Sciatic nerve (tissue), 2 donors: ENCODE measurements at regions not wholly inside any gene's neighbourhood (a gene's known extent, or its start where the extent isn't known, plus 50 kb on each side); places are given as distances from the start of the nearest gene placed in this dataset.
A peak's percentile ranks its signal among the peaks of the same experiment; 100 is the strongest.

ENCODE experiments used
- ATAC-seq: fragments of 200-7000 bp; cut with Tn5 transposase; one replicate; pipeline ENCODE4 v1.9.1; 2020; ENCODE audit warnings: mild to moderate bottlenecking, moderate library complexity
- DNase-seq: peaks from one replicate; pipeline ENCODE4 v3.0.0-alpha.2; 2020; ENCODE audit warnings: low spot score
- intact Hi-C: fragments of 100-400 bp; cut with DNase I; formaldehyde crosslinking; loops from one replicate; pipeline ENCODE4 v1.14.2; 2022
- donor health status: DM: no; HTN: no; CAD: no.
- donor health status: DM: no; HTN: no; CAD: no.

- intact Hi-C loops: no loop called here
- no peak for ATAC-seq
Observed at GRCh38 chr3:147733217-147733616, 324.1 kb downstream of the ZIC1 start.

GRCh38 chr3:147735616-147736015, 326.5 kb downstream of the ZIC1 start:
- no peak for ATAC-seq
- intact Hi-C loops: no loop called here
- no peak for DNase-seq

More at GRCh38 chr3:147733217-147733616, 324.1 kb downstream of the ZIC1 start:
- no peak for DNase-seq

GRCh38 chr3:147736226-147736625, 327.1 kb downstream of the ZIC1 start:
- ATAC-seq (no peak), DNase-seq (no peak)
- intact Hi-C loops: no loop called here

GRCh38 chr3:147737376-147737775, 328.2 kb downstream of the ZIC1 start:
- intact Hi-C loops: no loop called here
- ATAC-seq (no peak), DNase-seq (no peak)

- intact Hi-C loops: no loop called here
- DNase-seq: no peak
- no peak for ATAC-seq
Observed at GRCh38 chr3:147740928-147741327, 331.8 kb downstream of the ZIC1 start.

GRCh38 chr3:147744967-147745366, 335.8 kb downstream of the ZIC1 start:
- ATAC-seq (no peak), DNase-seq (no peak)
- intact Hi-C loops: no loop called here

- ATAC-seq (no peak), DNase-seq (no peak)
- intact Hi-C loops: no loop called here
Observed at GRCh38 chr3:147755310-147755709, 346.1 kb downstream of the ZIC1 start.

GRCh38 chr3:147756476-147756875, 347.3 kb downstream of the ZIC1 start:
- no peak for ATAC-seq
- intact Hi-C loops: no loop called here
- no peak for DNase-seq

- DNase-seq: no peak
- intact Hi-C loops: no loop called here
- ATAC-seq: no peak
Observed at GRCh38 chr3:147757866-147758265, 348.7 kb downstream of the ZIC1 start.

GRCh38 chr3:147758771-147759170, 349.6 kb downstream of the ZIC1 start:
- ATAC-seq: peak; percentile 91
- DNase-seq: no peak

GRCh38 chr3:147760085-147760484, 350.9 kb downstream of the ZIC1 start:
- intact Hi-C loops: no loop called here
- peak; percentile 87 for ATAC-seq
- no peak for DNase-seq

More at GRCh38 chr3:147758771-147759170, 349.6 kb downstream of the ZIC1 start:
- intact Hi-C loops: no loop called here

GRCh38 chr3:147760941-147761340, 351.8 kb downstream of the ZIC1 start:
- peak; percentile 64 for ATAC-seq
- intact Hi-C loops: no loop called here
- DNase-seq: no peak

- no peak for DNase-seq
- intact Hi-C loops: no loop called here
- no peak for ATAC-seq
Observed at GRCh38 chr3:147773116-147773630, 364.0 kb downstream of the ZIC1 start.

GRCh38 chr3:147775411-147775810, 366.2 kb downstream of the ZIC1 start:
- intact Hi-C loops: no loop called here
- no peak for DNase-seq
- ATAC-seq: no peak

- DNase-seq: no peak
- ATAC-seq: no peak
- intact Hi-C loops: no loop called here
Observed at GRCh38 chr3:147775816-147776530, 366.8 kb downstream of the ZIC1 start.

- DNase-seq (no peak), ATAC-seq (no peak)
- intact Hi-C loops: no loop called here
Observed at GRCh38 chr3:147793841-147794240, 384.7 kb downstream of the ZIC1 start.

GRCh38 chr3:147794596-147794995, 385.4 kb downstream of the ZIC1 start:
- DNase-seq (no peak), ATAC-seq (no peak)
- intact Hi-C loops: no loop called here

GRCh38 chr3:147795418-147795817, 386.3 kb downstream of the ZIC1 start:
- ATAC-seq: no peak
- intact Hi-C loops: no loop called here
- DNase-seq: no peak

- intact Hi-C loops: no loop called here
- ATAC-seq (no peak), DNase-seq (no peak)
Observed at GRCh38 chr3:147797095-147797494, 387.9 kb downstream of the ZIC1 start.

- DNase-seq: no peak
- ATAC-seq: no peak
- intact Hi-C loops: no loop called here
Observed at GRCh38 chr3:147799601-147800000, 390.4 kb downstream of the ZIC1 start.

- no peak for DNase-seq
- no peak for ATAC-seq
Observed at GRCh38 chr3:147807776-147808175, 398.6 kb downstream of the ZIC1 start.

More at GRCh38 chr3:147807776-147808175, 398.6 kb downstream of the ZIC1 start:
- intact Hi-C loops: no loop called here
